ENCODE measurements at regions not wholly inside any gene's neighbourhood (a gene's known extent, or its start where the extent isn't known, plus 50 kb on each side); places are given as distances from the start of the nearest gene placed in this dataset.

DNA sequence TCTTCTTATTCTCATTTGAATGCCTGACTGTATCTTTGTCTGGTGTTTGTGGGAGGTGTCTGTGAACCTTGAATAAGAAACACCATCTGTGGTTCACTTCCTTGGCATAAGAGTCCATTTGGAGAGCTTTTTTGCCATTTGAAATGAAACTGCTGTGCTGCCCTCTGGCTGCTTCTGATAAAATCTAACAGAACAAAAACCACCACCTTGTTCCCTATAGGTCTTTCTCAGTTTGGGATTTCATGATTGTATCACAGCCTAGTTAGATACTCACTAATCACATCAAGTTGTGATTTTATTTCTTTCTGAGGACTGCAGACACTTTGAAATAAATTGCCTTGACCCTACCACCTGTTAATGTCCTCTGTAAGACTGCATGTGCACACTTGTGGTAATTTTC, 102.7 kb upstream of the FAM13C start:
- Histone ChIP-seq H3K4me1 (peaks cover 0 to 11% (median 0%) of the 10 kb centered on the region in 3 donors), H3K36me3 (no peaks in the 10 kb centered on the region), H3K27ac (no peak overlapping the region), H3K27me3 (no peaks in the 10 kb centered on the region), H3K4me3 (no peak overlapping the region), H3K9me3 (no peaks in the 10 kb centered on the region)
- TF ChIP-seq, protein P1, sequence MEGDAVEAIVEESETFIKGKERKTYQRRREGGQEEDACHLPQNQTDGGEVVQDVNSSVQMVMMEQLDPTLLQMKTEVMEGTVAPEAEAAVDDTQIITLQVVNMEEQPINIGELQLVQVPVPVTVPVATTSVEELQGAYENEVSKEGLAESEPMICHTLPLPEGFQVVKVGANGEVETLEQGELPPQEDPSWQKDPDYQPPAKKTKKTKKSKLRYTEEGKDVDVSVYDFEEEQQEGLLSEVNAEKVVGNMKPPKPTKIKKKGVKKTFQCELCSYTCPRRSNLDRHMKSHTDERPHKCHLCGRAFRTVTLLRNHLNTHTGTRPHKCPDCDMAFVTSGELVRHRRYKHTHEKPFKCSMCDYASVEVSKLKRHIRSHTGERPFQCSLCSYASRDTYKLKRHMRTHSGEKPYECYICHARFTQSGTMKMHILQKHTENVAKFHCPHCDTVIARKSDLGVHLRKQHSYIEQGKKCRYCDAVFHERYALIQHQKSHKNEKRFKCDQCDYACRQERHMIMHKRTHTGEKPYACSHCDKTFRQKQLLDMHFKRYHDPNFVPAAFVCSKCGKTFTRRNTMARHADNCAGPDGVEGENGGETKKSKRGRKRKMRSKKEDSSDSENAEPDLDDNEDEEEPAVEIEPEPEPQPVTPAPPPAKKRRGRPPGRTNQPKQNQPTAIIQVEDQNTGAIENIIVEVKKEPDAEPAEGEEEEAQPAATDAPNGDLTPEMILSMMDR (IDR thresholded peaks at IDR 0.05): peak; percentile 17 to 51 (median 36)
- no peak for TF ChIP-seq EP300 (IDR thresholded peaks at IDR 0.05)
- no peak for ATAC-seq

DNA sequence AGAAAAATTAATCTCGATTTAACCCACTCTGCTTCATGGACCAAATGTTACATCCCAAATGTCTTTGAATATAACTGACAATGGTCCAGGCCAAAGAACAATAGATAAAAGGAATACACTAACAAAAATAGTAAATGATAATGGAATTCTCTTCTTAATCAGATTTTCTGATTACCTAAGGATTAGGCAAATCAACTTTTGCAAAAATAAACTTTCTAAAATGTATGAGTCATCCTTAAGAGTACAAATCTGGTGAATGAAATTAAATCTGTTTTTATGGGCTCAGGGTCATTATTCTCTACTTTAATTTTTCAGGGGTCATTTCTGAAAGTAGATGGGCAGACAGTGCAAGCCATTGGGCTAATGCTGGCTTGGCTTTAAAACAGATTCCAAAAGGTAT, 102.1 kb upstream of the FAM13C start:
- no peaks in the 10 kb centered on the region for H3K9me3 ChIP-seq
- H3K27ac ChIP-seq: no peak overlapping the region
- H3K4me1 ChIP-seq: peaks cover 0 to 11% (median 0%) of the 10 kb centered on the region in 3 donors
- no peak for ATAC-seq
- 77 to 100% methylated on average over 1 of the region's 1 CpG for WGBS, 2 donors (ENCODE audit: low coverage in 1 of 2)
- no peaks in the 10 kb centered on the region for H3K36me3 ChIP-seq
- no peak overlapping the region for H3K4me3 ChIP-seq
- TF ChIP-seq, protein P1 (IDR thresholded peaks at IDR 0.05): no peak
- TF ChIP-seq EP300 (IDR thresholded peaks at IDR 0.05) (no peak), POLR2A (IDR thresholded peaks at IDR 0.05) (no peak), POLR2AphosphoS5 (IDR thresholded peaks at IDR 0.05) (no peak)
- no peaks in the 10 kb centered on the region for H3K27me3 ChIP-seq

DNA sequence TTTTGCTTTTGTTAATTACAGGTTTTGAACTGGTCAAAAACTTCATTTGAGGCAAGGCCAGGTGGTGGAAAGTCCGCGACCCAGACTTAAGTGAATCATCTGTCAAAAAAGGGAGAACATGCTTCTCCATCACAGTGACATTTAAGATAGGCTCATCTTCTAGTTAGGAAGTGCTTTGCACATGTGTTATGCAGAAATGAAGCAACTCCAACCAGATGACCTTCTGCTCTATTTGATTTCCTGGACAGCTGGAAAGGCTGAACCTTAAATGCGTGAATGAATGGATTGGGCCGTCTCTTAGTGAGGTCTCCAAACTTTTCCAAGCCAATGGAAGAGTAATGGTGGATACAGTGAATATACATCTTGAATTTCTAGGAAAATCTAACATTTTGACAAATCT, 101.6 kb upstream of the FAM13C start:
- Histone ChIP-seq H3K4me1 (peaks cover 0 to 11% (median 0%) of the 10 kb centered on the region in 3 donors), H3K4me3 (no peak overlapping the region), H3K9me3 (no peaks in the 10 kb centered on the region), H3K27ac (no peak overlapping the region), H3K36me3 (no peaks in the 10 kb centered on the region), H3K27me3 (no peaks in the 10 kb centered on the region)
- TF ChIP-seq POLR2AphosphoS5 (IDR thresholded peaks at IDR 0.05): no peak
- no peak for TF ChIP-seq EP300 (IDR thresholded peaks at IDR 0.05)
- TF ChIP-seq, protein P1 (IDR thresholded peaks at IDR 0.05): no peak
- no peak for TF ChIP-seq POLR2A (IDR thresholded peaks at IDR 0.05)
- no peak for ATAC-seq
- 87 to 90% methylated on average over 3 to 4 of the region's 4 CpGs for WGBS, 2 donors (ENCODE audit: low coverage in 1 of 2)

DNA sequence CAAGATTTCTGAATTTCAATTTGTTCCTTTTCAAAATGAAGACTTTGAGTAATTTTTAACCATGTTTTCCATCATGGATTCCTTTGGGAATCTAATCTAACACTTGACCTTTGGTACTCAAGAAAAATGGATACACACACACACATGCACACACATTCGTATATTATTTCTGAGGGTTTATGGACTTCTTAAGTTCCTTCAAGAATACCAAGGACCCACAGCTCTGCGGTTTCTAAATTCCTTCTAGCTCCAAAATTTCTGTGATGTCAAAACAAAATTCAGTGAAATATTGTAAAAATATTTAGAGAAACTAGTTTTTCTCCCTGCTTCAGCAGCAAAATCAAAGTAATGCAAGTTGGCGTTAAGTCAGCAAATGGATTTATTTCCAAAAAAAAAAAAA, 98.3 kb upstream of the FAM13C start:
- no peak for ATAC-seq
- Histone ChIP-seq H3K27me3 (no peaks in the 10 kb centered on the region), H3K9me3 (no peaks in the 10 kb centered on the region), H3K27ac (no peak overlapping the region), H3K4me3 (no peak overlapping the region), H3K36me3 (no peaks in the 10 kb centered on the region), H3K4me1 (peaks cover 0 to 19% (median 0%) of the 10 kb centered on the region in 3 donors)
- 82 to 93% methylated on average over 3 of the region's 3 CpGs for whole genome bisulfite sequencing, 2 donors (ENCODE audit: low coverage in 1 of 2)
- TF ChIP-seq POLR2A (IDR thresholded peaks at IDR 0.05) (no peak), POLR2AphosphoS5 (IDR thresholded peaks at IDR 0.05) (no peak)

DNA sequence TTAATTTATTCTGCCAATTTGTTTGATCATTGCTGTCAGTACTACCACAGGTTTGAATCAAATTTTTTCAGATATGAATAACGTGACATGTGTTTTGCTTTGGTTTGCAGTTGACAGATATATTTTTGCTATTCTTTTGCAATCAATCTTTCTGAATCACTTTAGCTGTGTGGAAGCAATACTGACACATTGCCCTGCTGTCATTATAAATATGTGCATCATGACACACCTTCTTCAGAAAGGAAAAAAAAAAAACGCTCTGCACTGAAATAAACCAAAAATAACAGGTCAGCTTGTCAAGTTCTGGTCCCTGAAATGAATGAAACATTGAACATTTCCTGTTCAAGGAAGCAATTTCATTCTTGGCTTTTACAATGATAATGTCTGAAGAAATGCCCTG, 93.8 kb upstream of the FAM13C start:
- TF ChIP-seq, protein P1 (IDR thresholded peaks at IDR 0.05): no peak
- TF ChIP-seq POLR2A (IDR thresholded peaks at IDR 0.05): no peak
- TF ChIP-seq POLR2AphosphoS5 (IDR thresholded peaks at IDR 0.05): no peak
- no peak for TF ChIP-seq EP300 (IDR thresholded peaks at IDR 0.05)
- Histone ChIP-seq H3K27me3 (no peaks in the 10 kb centered on the region), H3K36me3 (no peaks in the 10 kb centered on the region), H3K9me3 (no peaks in the 10 kb centered on the region), H3K4me1 (peaks cover 0 to 9% (median 0%) of the 10 kb centered on the region in 3 donors), H3K27ac (no peak overlapping the region), H3K4me3 (no peak overlapping the region)
- no peak for ATAC-seq
- 6 to 23% methylated on average over 2 of the region's 2 CpGs for WGBS, 2 donors (ENCODE audit: low coverage in 1 of 2)
